ENCODE measurements at regions not wholly inside any gene's neighbourhood (a gene's known extent, or its start where the extent isn't known, plus 50 kb on each side); places are given as distances from the start of the nearest gene placed in this dataset.

- TF ChIP-seq EZH2 (IDR thresholded peaks at IDR 0.05; ENCODE audit: borderline replicate concordance): no peak
- no peak for TF ChIP-seq CTCF (IDR thresholded peaks at IDR 0.05; ENCODE audit: poor library complexity)
- TF ChIP-seq EZH2phosphoT487 (IDR thresholded peaks at IDR 0.05; ENCODE audit: low read depth, severe bottlenecking, unreplicated experiment): no peak
These were observed 66.5 kb upstream of the ERRFI1 start for GRCh38 chr1:8092657-8093056.

Data from hepatocyte (in vitro differentiated cells).